ENCODE measurements at regions not wholly inside any gene's neighbourhood (a gene's known extent, or its start where the extent isn't known, plus 50 kb on each side); places are given as distances from the start of the nearest gene placed in this dataset.

DNA sequence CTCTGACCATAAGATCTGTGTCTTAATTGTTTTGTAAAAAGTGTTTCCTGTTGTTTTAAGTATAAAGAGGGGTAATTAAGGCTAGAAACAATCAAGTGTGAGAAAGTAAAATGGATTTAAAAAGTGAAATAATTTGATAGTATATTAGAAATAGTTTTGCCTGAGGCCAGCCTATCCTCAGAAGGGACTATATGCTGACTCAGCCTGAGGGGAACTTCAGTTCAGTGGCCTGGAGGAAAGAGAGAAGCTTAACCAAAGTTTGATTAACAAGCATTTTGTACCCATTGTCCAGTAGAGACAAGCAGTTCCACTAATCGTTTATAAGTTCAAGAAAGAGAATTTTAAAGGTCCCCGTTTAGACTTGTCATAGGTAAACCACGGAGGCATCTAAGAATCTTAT lies 1793.2 kb upstream of the PRR20A start:
- no peak overlapping the region for H3K27ac ChIP-seq
- WGBS, 2 donors: 95 to 96% methylated on average over 3 of the region's 3 CpGs
- no peak for TF ChIP-seq POLR2A (IDR thresholded peaks at IDR 0.05)
- TF ChIP-seq, protein P1, sequence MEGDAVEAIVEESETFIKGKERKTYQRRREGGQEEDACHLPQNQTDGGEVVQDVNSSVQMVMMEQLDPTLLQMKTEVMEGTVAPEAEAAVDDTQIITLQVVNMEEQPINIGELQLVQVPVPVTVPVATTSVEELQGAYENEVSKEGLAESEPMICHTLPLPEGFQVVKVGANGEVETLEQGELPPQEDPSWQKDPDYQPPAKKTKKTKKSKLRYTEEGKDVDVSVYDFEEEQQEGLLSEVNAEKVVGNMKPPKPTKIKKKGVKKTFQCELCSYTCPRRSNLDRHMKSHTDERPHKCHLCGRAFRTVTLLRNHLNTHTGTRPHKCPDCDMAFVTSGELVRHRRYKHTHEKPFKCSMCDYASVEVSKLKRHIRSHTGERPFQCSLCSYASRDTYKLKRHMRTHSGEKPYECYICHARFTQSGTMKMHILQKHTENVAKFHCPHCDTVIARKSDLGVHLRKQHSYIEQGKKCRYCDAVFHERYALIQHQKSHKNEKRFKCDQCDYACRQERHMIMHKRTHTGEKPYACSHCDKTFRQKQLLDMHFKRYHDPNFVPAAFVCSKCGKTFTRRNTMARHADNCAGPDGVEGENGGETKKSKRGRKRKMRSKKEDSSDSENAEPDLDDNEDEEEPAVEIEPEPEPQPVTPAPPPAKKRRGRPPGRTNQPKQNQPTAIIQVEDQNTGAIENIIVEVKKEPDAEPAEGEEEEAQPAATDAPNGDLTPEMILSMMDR (IDR thresholded peaks at IDR 0.05): no peak
- H3K9me3 ChIP-seq: no peaks in the 10 kb centered on the region
- no peaks in the 10 kb centered on the region for H3K27me3 ChIP-seq
- intact Hi-C loops (cut with DNase I): no loop called here
- H3K36me3 ChIP-seq: no peaks in the 10 kb centered on the region
- no peak for DNase-seq
- no peaks in the 10 kb centered on the region for H3K4me1 ChIP-seq
- no peak overlapping the region for H3K4me3 ChIP-seq (replicated peaks in 1 of 3)

DNA sequence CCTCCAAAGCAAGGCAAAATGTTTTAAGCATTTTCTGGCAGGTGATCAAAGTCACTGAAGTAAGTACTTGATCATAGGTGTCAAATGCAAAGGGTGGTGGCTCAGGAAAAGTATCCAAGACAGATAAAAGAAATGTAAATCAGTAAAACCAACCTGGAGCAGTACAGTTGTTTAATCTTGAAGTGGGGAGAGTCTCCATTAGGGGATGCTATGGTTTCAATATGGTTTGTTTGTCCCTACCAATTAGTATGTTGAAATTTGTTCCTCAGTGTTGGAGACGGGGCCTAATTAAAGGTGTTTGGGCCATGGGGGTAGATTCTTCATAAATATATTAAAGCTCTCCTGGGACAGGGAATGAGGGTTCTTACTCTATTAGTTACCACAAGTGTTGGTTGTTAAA lies 1781.7 kb upstream of the PRR20A start:
- intact Hi-C loops (cut with DNase I): no loop called here
- no peak for DNase-seq
- WGBS, 2 donors: 79 to 81% methylated on average over 1 of the region's 1 CpG
- no peaks in the 10 kb centered on the region for H3K4me1 ChIP-seq
- H3K27me3 ChIP-seq: no peaks in the 10 kb centered on the region
- H3K27ac ChIP-seq: no peak overlapping the region
- H3K4me3 ChIP-seq (replicated peaks in 1 of 3): no peak overlapping the region
- no peaks in the 10 kb centered on the region for H3K9me3 ChIP-seq
- TF ChIP-seq, protein P1 (IDR thresholded peaks at IDR 0.05): no peak
- TF ChIP-seq POLR2A (IDR thresholded peaks at IDR 0.05): no peak
- no peaks in the 10 kb centered on the region for H3K36me3 ChIP-seq

DNA sequence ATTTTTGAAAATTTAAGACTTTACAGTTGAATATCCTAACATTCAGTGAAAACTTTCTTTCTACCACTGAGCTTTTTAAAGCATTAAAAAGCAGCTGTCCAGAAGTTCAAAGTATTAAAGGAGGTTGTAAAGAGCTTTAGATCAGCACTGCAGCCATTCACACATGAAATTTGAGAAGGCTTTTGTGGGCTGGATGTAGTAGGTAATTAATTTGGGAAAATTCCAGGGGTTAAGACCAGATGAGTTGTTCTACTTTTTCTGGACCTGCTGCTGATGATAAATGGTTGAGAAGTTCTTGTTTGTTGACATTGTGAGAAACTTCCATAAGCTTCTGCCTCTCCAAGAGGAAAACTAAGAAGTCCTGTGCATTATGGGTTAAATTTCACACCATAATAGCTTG lies 1779.6 kb upstream of the PRR20A start:
- Histone ChIP-seq H3K36me3 (no peaks in the 10 kb centered on the region), H3K9me3 (no peaks in the 10 kb centered on the region), H3K4me1 (no peaks in the 10 kb centered on the region), H3K27me3 (no peaks in the 10 kb centered on the region), H3K4me3 (replicated peaks in 1 of 3) (no peak overlapping the region), H3K27ac (no peak overlapping the region)
- intact Hi-C loops (cut with DNase I): no loop called here
- no peak for TF ChIP-seq POLR2A (IDR thresholded peaks at IDR 0.05)
- TF ChIP-seq, protein P1 (IDR thresholded peaks at IDR 0.05): no peak
- DNase-seq: no peak

DNA sequence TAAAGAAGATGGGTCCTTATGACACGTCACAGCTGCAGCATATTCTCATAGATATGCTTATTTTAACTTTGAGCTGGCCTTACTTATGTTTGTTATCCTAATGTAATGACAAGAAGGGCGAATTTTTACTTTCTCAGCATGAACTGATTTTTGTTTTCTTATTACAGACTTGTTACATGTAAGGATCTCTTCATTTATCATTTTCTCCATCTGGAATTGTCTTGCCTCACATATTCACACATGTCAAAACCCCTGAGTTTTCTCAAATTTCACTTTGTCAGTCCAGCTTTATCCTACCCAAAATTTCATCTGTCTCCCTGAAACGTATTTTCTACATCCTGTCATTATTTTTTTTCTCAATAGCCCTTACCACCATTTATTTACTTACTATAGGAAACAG lies 1774.0 kb upstream of the PRR20A start:
- TF ChIP-seq, protein P1 (IDR thresholded peaks at IDR 0.05): no peak
- TF ChIP-seq POLR2A (IDR thresholded peaks at IDR 0.05): no peak
- Histone ChIP-seq H3K4me3 (replicated peaks in 1 of 3) (no peak overlapping the region), H3K36me3 (no peaks in the 10 kb centered on the region), H3K27me3 (no peaks in the 10 kb centered on the region), H3K27ac (no peak overlapping the region), H3K9me3 (no peaks in the 10 kb centered on the region), H3K4me1 (no peaks in the 10 kb centered on the region)
- no peak for DNase-seq
- intact Hi-C loops (cut with DNase I): no loop called here
- 50 to 60% methylated on average over 3 of the region's 3 CpGs for WGBS, 2 donors

DNA sequence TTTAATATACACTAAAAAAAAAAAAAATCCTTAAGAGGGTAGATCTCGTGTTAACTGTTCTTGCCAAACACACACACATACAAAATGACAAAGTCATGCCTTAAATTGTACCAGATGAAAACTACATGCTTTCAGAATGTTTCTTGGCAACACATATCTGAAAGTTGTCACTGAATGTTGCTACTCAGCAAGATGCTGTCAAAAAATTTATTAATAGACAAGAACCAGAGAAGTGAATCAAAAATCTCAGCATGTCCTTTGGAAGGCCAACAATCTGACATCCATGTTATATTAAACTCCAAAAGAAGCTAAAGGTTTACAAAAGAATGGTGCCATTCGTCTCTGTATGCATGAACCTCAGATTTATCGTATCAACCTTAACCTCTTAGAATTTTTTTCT lies 1746.2 kb upstream of the PRR20A start:
- DNase-seq: no peak
- H3K4me1 ChIP-seq: no peaks in the 10 kb centered on the region
- WGBS, 2 donors: 86 to 87% methylated on average over 3 of the region's 3 CpGs

More for the DNA sequence above, 1746.2 kb upstream of the PRR20A start:
- no peak for TF ChIP-seq POLR2A (IDR thresholded peaks at IDR 0.05)
- TF ChIP-seq, protein P1 (IDR thresholded peaks at IDR 0.05): no peak
- Histone ChIP-seq H3K27me3 (no peaks in the 10 kb centered on the region), H3K36me3 (no peaks in the 10 kb centered on the region), H3K27ac (no peak overlapping the region), H3K4me3 (replicated peaks in 1 of 3) (no peak overlapping the region), H3K9me3 (no peaks in the 10 kb centered on the region)
- intact Hi-C loops (cut with DNase I): no loop called here

Measured in thyroid gland (tissue), 4 donors.